ENCODE measurements at regions not wholly inside any gene's neighbourhood (a gene's known extent, or its start where the extent isn't known, plus 50 kb on each side); places are given as distances from the start of the nearest gene placed in this dataset.
"Not testable (repeated sequence)": the region's sequence is repeated elsewhere in the genome, so short reads cannot be mapped to it uniquely, and the experiment has no call there.

GRCh38 chr4:124931050-124931449 is 218.5 kb upstream of the ANKRD50 start:
- no peak overlapping the region for H3K4me3 ChIP-seq (ENCODE audit: low read depth, low read length)
- DNase-seq (ENCODE audit: low read depth, low spot score), result no peak
- CTCF ChIA-PET, result no interaction called here
- TF ChIP-seq CTCF (IDR thresholded peaks at IDR 0.05; ENCODE audit: insufficient read depth, low read length, missing control alignments), result no peak
- POLR2A ChIA-PET, result no interaction called here

DNA sequence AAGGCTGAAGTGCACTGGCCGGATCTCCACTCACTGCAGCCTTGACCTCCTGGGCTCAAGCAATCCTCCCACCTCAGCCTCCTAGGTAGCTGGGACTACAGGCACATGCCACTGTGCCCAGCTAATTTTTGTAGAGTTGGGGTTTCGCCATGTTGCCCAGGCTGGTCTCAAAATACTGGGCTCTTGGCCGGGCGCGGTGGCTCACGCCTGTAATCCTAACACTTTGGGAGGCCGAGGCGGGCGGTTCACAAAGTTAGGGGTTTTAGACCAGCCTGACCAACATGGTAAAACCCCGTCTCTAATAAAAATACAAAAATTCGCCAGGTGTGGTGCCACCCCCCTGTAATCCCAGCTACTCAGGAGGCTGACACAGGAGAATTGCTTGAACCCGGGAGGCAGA is 210.2 kb upstream of the ANKRD50 start:
- POLR2A ChIA-PET; H3K4me3 ChIP-seq (ENCODE audit: low read depth, low read length); CTCF ChIA-PET; DNase-seq (ENCODE audit: low read depth, low spot score): not testable (repeated sequence)

- no peak overlapping the region for H3K4me3 ChIP-seq (ENCODE audit: low read depth, low read length)
- ChIA-PET CTCF (no interaction called here), POLR2A (no interaction called here)
- no peak for TF ChIP-seq CTCF (IDR thresholded peaks at IDR 0.05; ENCODE audit: insufficient read depth, low read length, missing control alignments)
- DNase-seq (ENCODE audit: low read depth, low spot score), result no peak
Observed at GRCh38 chr4:124918559-124919122, 206.1 kb upstream of the ANKRD50 start.

DNA sequence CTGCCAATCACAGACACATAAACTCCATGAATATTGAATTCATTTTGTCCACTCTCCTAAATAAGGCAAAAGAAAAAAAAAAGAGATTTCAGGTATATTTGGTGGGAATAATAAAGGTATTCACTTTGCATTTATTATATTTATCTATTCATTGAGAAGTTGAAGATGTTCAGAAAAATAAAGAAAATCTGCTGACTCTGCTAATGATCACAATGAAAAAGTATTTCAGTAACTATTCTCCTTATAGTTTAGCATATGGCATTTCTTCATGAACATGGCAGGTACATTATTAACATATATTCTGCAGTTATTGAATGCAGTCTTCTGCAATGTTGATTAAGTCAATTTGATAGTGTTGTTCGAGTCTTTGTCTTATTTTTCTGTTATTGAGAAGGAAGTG is 202.5 kb upstream of the ANKRD50 start:
- ChIA-PET POLR2A (no interaction called here), CTCF (no interaction called here)
- H3K4me3 ChIP-seq (ENCODE audit: low read depth, low read length), result no peak overlapping the region
- DNase-seq (ENCODE audit: low read depth, low spot score), result no peak
- no peak for TF ChIP-seq CTCF (IDR thresholded peaks at IDR 0.05; ENCODE audit: insufficient read depth, low read length, missing control alignments)

DNA sequence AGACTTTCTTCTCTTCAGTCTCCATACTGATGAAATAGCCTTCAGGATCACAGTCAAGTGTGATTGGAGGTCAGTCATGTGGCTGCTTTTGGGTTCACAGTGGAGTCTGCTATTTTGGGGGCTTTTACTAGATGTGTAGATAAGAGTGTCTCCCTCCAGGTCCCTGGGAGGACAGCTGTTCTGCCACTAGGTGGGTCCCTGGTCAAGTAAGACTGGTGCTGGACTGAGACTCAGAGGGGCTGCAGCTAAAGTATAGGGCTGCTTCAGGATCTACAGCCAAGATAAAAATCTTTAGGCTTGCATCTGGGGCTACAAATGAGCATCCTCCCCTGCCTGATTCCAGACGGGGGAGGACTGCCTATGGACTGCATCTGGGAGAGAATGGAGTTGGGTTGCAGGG is 200.7 kb upstream of the ANKRD50 start:
- CTCF ChIA-PET, result no interaction called here

GRCh38 chr4:124910327-124910726 is 197.8 kb upstream of the ANKRD50 start:
- DNase-seq (ENCODE audit: low read depth, low spot score), result no peak
- POLR2A ChIA-PET, result no interaction called here
- CTCF ChIA-PET, result no interaction called here
- no peak for TF ChIP-seq CTCF (IDR thresholded peaks at IDR 0.05; ENCODE audit: insufficient read depth, low read length, missing control alignments)
- H3K4me3 ChIP-seq (ENCODE audit: low read depth, low read length), result no peak overlapping the region

More for the DNA sequence above, 200.7 kb upstream of the ANKRD50 start:
- POLR2A ChIA-PET, result no interaction called here
- no peak overlapping the region for H3K4me3 ChIP-seq (ENCODE audit: low read depth, low read length)
- no peak for DNase-seq (ENCODE audit: low read depth, low spot score)
- no peak for TF ChIP-seq CTCF (IDR thresholded peaks at IDR 0.05; ENCODE audit: insufficient read depth, low read length, missing control alignments)

DNA sequence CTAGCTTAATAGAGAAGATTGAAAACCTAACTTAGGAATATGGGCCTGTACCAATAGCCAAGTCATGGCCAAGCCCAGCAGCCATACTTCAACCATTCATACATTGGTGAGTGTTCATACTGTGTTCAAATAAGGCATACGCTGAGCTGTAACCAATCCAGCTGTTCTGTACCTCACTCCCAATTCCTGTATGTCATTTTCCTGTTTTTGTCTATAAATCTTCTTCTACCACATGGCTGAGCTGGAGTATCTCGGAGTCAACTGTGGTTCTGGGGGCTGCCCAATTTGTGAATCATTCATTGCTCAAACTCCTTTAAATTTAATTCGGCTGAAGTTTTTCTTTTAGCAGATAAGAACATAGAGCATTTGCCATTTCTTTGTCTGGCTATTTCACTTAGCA is 195.3 kb upstream of the ANKRD50 start:
- ChIA-PET CTCF (interaction anchor here (0.6 kb wide), 1 partner anchor 376 kb away, joined by 3 read pairs; no protein-coding TSS in a partner anchor), POLR2A (no interaction called here)
- TF ChIP-seq CTCF (IDR thresholded peaks at IDR 0.05; ENCODE audit: insufficient read depth, low read length, missing control alignments), result no peak
- H3K4me3 ChIP-seq (ENCODE audit: low read depth, low read length), result no peak overlapping the region
- peak; percentile 40 for DNase-seq (ENCODE audit: low read depth, low spot score)
